HG03280 (cell line): ENCODE measurements at regions not wholly inside any gene's neighbourhood (a gene's known extent, or its start where the extent isn't known, plus 50 kb on each side); places are given as distances from the start of the nearest gene placed in this dataset.

Experiments
- ATAC-seq: cut with Tn5 transposase; IDR thresholded peaks from one replicate; pipeline ENCODE4 v1.9.1; 2021; ENCODE audit warnings: mild to moderate bottlenecking, moderate library complexity; ENCODE audit not compliant: unreplicated experiment

DNA sequence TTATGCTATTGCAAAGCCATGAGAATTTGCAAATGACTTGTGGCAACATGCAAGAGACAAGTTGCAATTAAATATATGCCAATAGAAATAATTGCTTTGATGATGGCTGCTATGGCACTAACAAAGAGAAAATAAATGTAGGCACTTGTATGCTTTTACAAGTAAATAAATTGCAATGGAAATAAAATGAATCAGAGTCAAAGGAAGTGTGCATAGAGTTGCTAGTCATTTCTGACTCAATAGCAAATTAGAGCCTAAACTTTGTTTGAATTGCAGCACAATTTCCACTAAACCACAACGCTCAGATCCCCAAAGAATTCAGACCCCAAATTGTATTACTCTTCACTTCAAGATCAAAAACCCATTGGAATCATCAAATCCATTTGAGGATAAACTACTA lies 792.1 kb upstream of the ARGLU1 start:
- ATAC-seq, result no peak

DNA sequence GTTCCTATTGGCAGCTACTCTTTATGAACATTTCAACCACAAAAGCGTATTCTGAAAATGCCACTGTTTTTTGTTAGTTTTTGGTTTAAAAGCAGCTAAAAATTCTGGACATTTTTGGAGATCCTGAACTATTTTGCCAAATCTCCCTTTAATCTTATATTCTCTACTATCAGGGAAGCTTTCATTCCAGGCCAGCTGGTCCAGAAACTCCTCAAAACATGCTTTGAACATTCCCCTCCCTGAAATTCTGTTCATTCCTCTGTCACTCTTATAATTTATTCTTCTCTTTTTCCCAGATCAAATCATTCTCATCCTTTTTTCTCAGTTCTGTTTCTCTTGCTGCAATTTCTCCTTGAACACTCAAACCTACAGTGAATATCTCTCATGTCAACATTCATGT lies 790.9 kb upstream of the ARGLU1 start:
- no peak for ATAC-seq

GRCh38 chr13:107351305-107351704 lies 783.4 kb upstream of the ARGLU1 start:
- ATAC-seq, result no peak

DNA sequence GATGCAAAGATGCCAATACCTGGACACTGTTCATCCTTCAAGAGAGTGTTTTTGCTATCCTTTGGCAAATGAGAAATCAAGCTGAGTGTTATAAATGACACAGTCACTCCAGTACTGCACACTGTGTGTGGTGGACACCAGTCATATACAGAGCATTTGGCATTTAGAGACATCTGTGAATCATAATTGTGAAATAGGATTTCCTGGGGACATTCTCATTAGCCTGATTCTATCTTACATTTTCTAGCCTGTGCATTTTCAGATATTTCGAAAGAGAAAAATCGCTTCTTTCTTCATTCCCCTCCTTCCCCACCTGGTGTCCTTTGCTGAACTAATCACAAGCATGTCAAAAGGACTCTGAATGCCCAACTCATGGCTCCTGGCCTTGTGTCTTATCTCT lies 781.0 kb upstream of the ARGLU1 start:
- no peak for ATAC-seq

GRCh38 chr13:107348471-107348870 lies 780.5 kb upstream of the ARGLU1 start:
- ATAC-seq, result no peak

GRCh38 chr13:107347641-107348369 lies 779.9 kb upstream of the ARGLU1 start:
- no peak for ATAC-seq

DNA sequence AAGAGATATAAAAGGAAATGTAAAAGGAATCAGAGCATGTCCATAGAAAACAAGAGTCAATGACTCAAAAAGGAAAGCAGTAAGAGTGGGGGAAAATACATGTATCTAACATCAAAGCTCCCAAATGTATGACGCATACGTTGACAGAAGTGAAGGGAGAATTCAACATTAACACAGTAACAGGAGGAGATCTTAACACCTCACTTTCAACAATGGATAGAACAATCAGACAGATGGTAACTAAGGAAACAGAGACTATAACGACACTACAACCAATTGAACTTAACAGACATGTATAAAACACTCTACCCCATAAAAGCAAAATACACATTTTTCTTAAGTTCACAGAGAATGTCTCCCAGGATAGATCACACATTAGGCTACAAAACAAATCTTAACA lies 774.8 kb upstream of the ARGLU1 start:
- no peak for ATAC-seq

DNA sequence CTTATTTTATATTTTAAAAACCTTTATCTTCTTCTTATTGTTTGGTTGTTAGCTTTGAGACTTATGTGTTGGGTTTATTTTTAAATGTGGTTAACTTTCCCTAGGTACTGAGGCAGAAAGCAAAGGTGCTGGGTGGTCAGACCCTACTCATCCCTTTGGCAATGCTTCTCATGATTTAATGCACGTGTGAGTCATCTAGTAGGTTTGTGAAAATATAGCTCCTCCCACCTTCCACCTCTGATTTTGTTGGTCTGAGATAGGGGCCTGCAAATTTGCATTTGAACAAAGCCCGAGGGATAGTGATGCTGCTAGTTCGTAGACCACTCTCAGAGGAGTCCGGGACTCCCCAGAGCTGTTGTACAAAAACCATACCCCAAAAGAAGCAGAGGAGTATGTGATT lies 771.3 kb upstream of the ARGLU1 start:
- no peak for ATAC-seq

DNA sequence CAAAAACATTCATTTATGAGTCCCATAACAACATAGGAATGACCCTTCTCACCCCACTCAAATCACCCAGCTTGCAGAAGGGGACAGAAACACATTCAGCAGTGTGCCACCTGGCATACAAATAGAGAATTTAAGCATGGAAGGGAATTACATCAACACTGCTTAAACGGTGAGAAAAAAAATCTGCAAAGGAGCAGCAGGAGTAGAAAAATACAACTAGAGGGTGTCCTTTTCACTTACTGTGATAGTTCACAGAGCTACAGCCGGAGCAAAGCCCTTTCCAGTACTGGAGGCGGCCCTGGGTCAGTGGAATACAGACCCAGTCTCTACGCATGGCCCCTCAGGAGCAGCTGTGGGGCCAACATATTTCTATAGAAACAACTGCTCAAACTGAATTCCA lies 764.3 kb upstream of the ARGLU1 start:
- ATAC-seq, result no peak

GRCh38 chr13:107331359-107331758 lies 763.4 kb upstream of the ARGLU1 start:
- no peak for ATAC-seq

DNA sequence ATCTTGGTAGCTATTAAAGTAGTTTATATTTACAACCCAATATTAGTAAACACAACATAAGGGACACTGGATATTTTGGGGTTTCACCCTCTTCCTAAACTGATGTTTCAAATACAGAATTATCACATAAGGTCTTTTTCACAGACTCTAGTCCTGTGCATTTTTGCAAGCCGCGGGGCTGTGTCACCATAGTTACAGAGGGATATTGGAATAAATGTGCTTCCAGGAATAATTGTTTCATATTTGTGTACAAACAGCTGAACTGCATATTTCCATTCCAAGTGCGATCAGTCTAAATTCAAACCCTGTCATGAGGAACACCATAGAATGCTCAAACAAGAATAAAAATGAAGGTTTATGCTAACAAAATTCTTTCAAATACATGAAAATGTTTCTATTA lies 762.5 kb upstream of the ARGLU1 start:
- no peak for ATAC-seq

- ATAC-seq, result no peak
These were observed 762.1 kb upstream of the ARGLU1 start for GRCh38 chr13:107329991-107330390.

DNA sequence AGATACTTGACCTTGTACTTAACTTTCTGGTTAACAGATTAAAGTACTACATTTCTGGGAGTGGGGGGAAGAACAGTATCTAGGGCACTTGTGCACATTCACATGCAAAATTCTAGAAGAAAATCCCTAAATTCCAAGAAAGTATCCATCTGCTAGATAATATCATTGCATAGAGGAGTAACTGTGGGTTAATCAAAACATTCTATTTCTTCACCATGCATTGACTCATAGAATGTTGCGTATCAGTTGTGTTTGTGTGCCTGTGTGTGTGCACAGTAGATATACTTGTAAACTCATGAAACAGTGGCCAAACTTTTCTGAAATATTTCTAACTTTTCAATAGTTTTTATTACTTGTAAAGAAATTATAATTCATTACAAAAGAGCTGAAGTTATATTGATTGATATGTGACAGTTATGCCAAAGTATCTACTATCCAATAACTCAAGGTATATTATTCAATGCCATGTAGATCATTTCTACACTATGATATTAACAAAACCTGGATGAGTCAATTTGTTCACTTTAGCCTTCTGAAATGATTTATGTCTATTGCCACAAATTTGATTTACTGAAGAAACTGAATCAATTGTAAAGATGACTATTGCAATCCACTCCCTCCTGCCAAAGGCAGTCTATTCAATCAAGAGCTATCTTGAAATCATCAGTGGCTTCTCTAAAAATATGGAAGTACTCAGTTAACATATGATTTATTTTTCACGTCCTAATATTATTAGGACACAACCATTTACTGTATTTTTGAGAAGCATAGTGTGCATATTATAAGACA lies 756.7 kb upstream of the ARGLU1 start:
- no peak for ATAC-seq

GRCh38 chr13:107322228-107322627 lies 754.3 kb upstream of the ARGLU1 start:
- no peak for ATAC-seq

- no peak for ATAC-seq
These were observed 737.2 kb upstream of the ARGLU1 start for GRCh38 chr13:107305178-107305577.

- ATAC-seq, result no peak
These were observed 733.9 kb upstream of the ARGLU1 start for GRCh38 chr13:107301724-107302374.

DNA sequence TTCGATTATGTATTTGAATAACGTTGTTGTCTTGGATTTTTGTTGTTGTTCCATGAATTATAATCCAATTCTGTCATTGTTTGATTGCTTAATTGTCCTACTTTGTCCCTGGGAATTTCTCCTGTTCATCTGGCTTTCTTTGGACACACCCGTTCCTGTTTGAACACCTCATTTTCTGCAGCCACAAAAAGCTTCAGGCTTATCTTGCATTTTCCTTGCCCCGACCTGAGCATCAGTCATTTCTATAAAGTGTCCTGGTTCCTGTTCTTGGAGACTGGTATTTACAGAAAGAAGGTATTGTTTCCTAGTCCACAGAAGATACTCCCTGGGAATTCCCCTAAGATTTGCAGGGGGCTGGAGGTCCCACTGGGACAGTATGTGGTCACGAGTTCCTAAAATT lies 731.8 kb upstream of the ARGLU1 start:
- ATAC-seq, result no peak

DNA sequence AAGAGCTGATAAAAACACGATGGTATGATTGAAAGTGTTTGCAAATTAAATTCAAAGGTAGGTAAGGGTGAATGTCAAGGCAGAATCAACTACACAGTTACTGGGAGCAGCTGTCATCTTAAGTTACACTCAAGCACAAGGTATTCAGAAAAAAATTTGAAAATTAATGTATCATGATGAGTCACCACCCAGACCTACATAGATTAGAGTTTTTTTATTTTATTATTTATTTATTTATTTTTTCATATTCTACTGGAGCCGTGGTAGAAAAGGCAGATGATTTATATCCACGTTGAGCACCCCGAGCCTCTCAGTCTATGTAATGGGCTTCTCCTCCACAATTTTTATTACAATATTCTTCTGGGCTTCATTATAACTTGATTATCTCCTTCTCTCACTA lies 728.9 kb upstream of the ARGLU1 start:
- no peak for ATAC-seq

GRCh38 chr13:107295416-107296140 lies 727.6 kb upstream of the ARGLU1 start:
- ATAC-seq, result no peak

GRCh38 chr13:107293924-107294323 lies 726.0 kb upstream of the ARGLU1 start:
- ATAC-seq, result no peak

GRCh38 chr13:107291875-107292274 lies 723.9 kb upstream of the ARGLU1 start:
- no peak for ATAC-seq
